Kidney (tissue), 13 donors: ENCODE measurements at regions not wholly inside any gene's neighbourhood (a gene's known extent, or its start where the extent isn't known, plus 50 kb on each side); places are given as distances from the start of the nearest gene placed in this dataset.

Experiments
- DNase-seq, 5 donors: peaks; one replicate each; pipeline ENCODE4 v3.0.0-alpha.2; 2013 to 2020
- FAIRE-seq: peaks from 2 replicates; lab custom pipeline; 2012; peaks lifted over from hg19 to GRCh38; lab: Jason Lieb, UNC
- H3K27ac ChIP-seq, 2 donors: one replicate each; pipeline ENCODE4 v1.7.0; 2013; ENCODE audit warnings: low read depth in 2 of 2, low read length in 2 of 2, inconsistent platforms in 1 of 2
- H3K27me3 ChIP-seq: one replicate; pipeline ENCODE4 v1.7.1; 2013; ENCODE audit warnings: low read length, inconsistent platforms; ENCODE audit not compliant: control insufficient read depth, insufficient read depth
- H3K36me3 ChIP-seq, 3 donors: one replicate each; pipeline versions ENCODE4 v1.7.0 to v1.7.1; 2013; ENCODE audit warnings: low read length in 3 of 3, control low read depth in 1 of 3, inconsistent platforms in 1 of 3; ENCODE audit not compliant: insufficient read depth in 3 of 3, control insufficient read depth in 2 of 3
- H3K4me1 ChIP-seq, 3 donors: one replicate each; pipeline versions ENCODE4 v1.7.0 to v1.7.1; 2013; ENCODE audit warnings: low read length in 3 of 3, inconsistent platforms in 1 of 3, low read depth in 1 of 3; ENCODE audit not compliant: control insufficient read depth in 2 of 3, insufficient read depth in 2 of 3
- H3K4me3 ChIP-seq, 3 donors: one replicate each; pipeline versions ENCODE4 v1.7.0 to v1.8.1; 2013; ENCODE audit warnings: low read length in 3 of 3, control low read depth in 1 of 3, inconsistent platforms in 1 of 3
- H3K9ac ChIP-seq, 3 donors: one replicate each; pipeline versions ENCODE4 v1.7.0 to v1.7.1; 2013; ENCODE audit warnings: low read length in 3 of 3, control low read depth in 1 of 3, inconsistent platforms in 1 of 3
- H3K9me3 ChIP-seq, 3 donors: one replicate each; pipeline versions ENCODE4 v1.7.0 to v1.7.1; 2013; ENCODE audit warnings: low read length in 3 of 3, control low read depth in 1 of 3, inconsistent platforms in 1 of 3; ENCODE audit not compliant: control insufficient read depth in 2 of 3, insufficient read depth in 1 of 3
- CTCF ChIP-seq: IDR thresholded peaks from 3 replicates; pipeline ENCODE4 v1.5.1; 2012; ENCODE audit warnings: mild to moderate bottlenecking, moderate library complexity, borderline replicate concordance; ENCODE audit not compliant: insufficient read depth; ENCODE audit errors: extremely low read depth
- intact Hi-C: fragments of 100-400 bp; cut with DNase I; formaldehyde crosslinking; loops from one replicate; pipeline ENCODE4 v1.11.1; 2022
- donor health status: control.
- donor health status: control.
- donor health status: control.
- donor health status: control.
- donor health status: control.
- donor health status: DM: yes; HTN: yes; CAD: no.
- donor health status: Normal renal cell carcinoma (clear cell type).

- Histone ChIP-seq H3K27me3 (no peaks in the 10 kb centered on the region), H3K9me3 (no peaks in the 10 kb centered on the region), H3K36me3 (no peaks in the 10 kb centered on the region), H3K4me3 (no peak overlapping the region), H3K27ac (no peak overlapping the region), H3K4me1 (no peaks in the 10 kb centered on the region), H3K9ac (no peak overlapping the region)
- intact Hi-C loops = no loop called here
- FAIRE-seq (no peak), DNase-seq (no peak)
- no peak for TF ChIP-seq CTCF
Observed at GRCh38 chr5:63553073-63553472, 409.2 kb downstream of the HTR1A start.

GRCh38 chr5:63535840-63536602 lies 426.2 kb downstream of the HTR1A start:
- no peaks in the 10 kb centered on the region for H3K27me3 ChIP-seq

GRCh38 chr5:63524281-63524680 lies 438.0 kb downstream of the HTR1A start:
- Histone ChIP-seq H3K4me3 (no peak overlapping the region), H3K36me3 (no peaks in the 10 kb centered on the region), H3K9me3 (no peaks in the 10 kb centered on the region), H3K27ac (no peak overlapping the region), H3K4me1 (no peaks in the 10 kb centered on the region), H3K27me3 (no peaks in the 10 kb centered on the region), H3K9ac (no peak overlapping the region)
- intact Hi-C loops = no loop called here
- no peak for TF ChIP-seq CTCF
- DNase-seq (no peak), FAIRE-seq (no peak)

More at GRCh38 chr5:63535840-63536602, 426.2 kb downstream of the HTR1A start:
- H3K36me3 ChIP-seq = no peaks in the 10 kb centered on the region
- H3K4me1 ChIP-seq = no peaks in the 10 kb centered on the region
- intact Hi-C loops = no loop called here
- no peak overlapping the region for H3K9ac ChIP-seq
- peaks cover 0 to 2% (median 0%) of the 10 kb centered on the region in 3 donors for H3K9me3 ChIP-seq
- H3K27ac ChIP-seq = no peak overlapping the region
- no peak for DNase-seq
- no peak for TF ChIP-seq CTCF
- H3K4me3 ChIP-seq = no peak overlapping the region
- FAIRE-seq = no peak
